ENCODE measurements at regions not wholly inside any gene's neighbourhood (a gene's known extent, or its start where the extent isn't known, plus 50 kb on each side); places are given as distances from the start of the nearest gene placed in this dataset.

DNA sequence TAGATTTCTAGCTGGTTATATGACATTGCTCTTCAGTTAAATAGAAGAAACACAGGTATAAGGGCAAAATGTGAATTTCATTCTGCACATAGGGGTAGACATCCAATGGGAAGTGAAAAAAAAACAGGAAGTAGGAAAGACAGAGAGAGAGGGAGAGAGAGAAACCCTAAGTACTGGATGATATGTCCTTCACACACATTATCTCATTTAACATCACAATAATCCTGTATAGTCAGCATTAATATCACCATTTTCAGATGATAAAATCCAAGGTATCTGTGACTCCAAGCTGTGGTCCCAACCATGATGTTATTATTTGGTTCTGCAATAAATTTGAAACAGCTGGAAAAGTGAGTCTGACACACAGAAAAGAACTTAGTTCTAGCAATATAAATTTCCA, 759.9 kb downstream of the SATB2 start:
- TF ChIP-seq, protein P1, sequence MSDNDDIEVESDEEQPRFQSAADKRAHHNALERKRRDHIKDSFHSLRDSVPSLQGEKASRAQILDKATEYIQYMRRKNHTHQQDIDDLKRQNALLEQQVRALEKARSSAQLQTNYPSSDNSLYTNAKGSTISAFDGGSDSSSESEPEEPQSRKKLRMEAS (IDR thresholded peaks at IDR 0.05), result no peak
- TF ChIP-seq TAF1 (IDR thresholded peaks at IDR 0.05; ENCODE audit: low read depth) (no peak), NFIC (IDR thresholded peaks at IDR 0.05) (no peak), RAD21 (IDR thresholded peaks at IDR 0.05; ENCODE audit: low read depth) (no peak), TEAD4 (IDR thresholded peaks at IDR 0.05) (no peak), CREB1 (IDR thresholded peaks at IDR 0.05; ENCODE audit: low read depth) (no peak), FOXM1 (IDR thresholded peaks at IDR 0.05; ENCODE audit: borderline replicate concordance, low read depth) (no peak), EGR1 (IDR thresholded peaks at IDR 0.05) (no peak), CEBPB (IDR thresholded peaks at IDR 0.05) (no peak), EP300 (IDR thresholded peaks at IDR 0.05; ENCODE audit: borderline replicate concordance) (no peak)
- TF ChIP-seq, protein P2, sequence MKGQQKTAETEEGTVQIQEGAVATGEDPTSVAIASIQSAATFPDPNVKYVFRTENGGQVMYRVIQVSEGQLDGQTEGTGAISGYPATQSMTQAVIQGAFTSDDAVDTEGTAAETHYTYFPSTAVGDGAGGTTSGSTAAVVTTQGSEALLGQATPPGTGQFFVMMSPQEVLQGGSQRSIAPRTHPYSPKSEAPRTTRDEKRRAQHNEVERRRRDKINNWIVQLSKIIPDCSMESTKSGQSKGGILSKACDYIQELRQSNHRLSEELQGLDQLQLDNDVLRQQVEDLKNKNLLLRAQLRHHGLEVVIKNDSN (IDR thresholded peaks at IDR 0.05), result no peak
- TF ChIP-seq, protein P3, sequence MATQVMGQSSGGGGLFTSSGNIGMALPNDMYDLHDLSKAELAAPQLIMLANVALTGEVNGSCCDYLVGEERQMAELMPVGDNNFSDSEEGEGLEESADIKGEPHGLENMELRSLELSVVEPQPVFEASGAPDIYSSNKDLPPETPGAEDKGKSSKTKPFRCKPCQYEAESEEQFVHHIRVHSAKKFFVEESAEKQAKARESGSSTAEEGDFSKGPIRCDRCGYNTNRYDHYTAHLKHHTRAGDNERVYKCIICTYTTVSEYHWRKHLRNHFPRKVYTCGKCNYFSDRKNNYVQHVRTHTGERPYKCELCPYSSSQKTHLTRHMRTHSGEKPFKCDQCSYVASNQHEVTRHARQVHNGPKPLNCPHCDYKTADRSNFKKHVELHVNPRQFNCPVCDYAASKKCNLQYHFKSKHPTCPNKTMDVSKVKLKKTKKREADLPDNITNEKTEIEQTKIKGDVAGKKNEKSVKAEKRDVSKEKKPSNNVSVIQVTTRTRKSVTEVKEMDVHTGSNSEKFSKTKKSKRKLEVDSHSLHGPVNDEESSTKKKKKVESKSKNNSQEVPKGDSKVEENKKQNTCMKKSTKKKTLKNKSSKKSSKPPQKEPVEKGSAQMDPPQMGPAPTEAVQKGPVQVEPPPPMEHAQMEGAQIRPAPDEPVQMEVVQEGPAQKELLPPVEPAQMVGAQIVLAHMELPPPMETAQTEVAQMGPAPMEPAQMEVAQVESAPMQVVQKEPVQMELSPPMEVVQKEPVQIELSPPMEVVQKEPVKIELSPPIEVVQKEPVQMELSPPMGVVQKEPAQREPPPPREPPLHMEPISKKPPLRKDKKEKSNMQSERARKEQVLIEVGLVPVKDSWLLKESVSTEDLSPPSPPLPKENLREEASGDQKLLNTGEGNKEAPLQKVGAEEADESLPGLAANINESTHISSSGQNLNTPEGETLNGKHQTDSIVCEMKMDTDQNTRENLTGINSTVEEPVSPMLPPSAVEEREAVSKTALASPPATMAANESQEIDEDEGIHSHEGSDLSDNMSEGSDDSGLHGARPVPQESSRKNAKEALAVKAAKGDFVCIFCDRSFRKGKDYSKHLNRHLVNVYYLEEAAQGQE (IDR thresholded peaks at IDR 0.05; ENCODE audit: low read depth), result no peak

DNA sequence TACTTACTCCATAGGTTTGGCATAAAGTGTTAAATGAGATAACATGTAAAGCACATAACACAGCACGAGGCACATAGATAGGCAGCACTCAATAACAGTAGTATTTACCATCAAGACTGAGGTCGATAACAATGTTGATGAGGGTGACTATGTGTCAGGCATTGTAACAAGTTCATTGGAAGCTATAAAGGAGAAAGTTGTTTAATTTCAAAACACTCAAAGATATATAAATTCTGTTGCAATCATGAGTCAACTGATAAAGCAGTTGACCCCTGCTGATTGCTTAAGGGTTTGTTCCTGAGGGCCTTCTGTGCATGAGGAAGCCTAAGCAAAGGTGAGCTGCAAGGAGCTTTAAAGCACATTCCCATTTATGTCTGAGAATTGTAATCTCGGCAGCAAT, 760.5 kb downstream of the SATB2 start:
- no peak for TF ChIP-seq FOXM1 (IDR thresholded peaks at IDR 0.05; ENCODE audit: borderline replicate concordance, low read depth)
- TF ChIP-seq, protein P3 (IDR thresholded peaks at IDR 0.05; ENCODE audit: low read depth), result no peak
- no peak for TF ChIP-seq YY1 (IDR thresholded peaks at IDR 0.05; ENCODE audit: low read depth)
- TF ChIP-seq, protein P1 (IDR thresholded peaks at IDR 0.05), result no peak
- TF ChIP-seq EP300 (IDR thresholded peaks at IDR 0.05; ENCODE audit: borderline replicate concordance), result no peak
- TF ChIP-seq CREB1 (IDR thresholded peaks at IDR 0.05; ENCODE audit: low read depth), result no peak
- no peak for TF ChIP-seq TEAD4 (IDR thresholded peaks at IDR 0.05)
- no peak for TF ChIP-seq TAF1 (IDR thresholded peaks at IDR 0.05; ENCODE audit: low read depth)
- TF ChIP-seq CEBPB (IDR thresholded peaks at IDR 0.05), result no peak
- no peak for TF ChIP-seq RAD21 (IDR thresholded peaks at IDR 0.05; ENCODE audit: low read depth)
- no peak for TF ChIP-seq EGR1 (IDR thresholded peaks at IDR 0.05)

DNA sequence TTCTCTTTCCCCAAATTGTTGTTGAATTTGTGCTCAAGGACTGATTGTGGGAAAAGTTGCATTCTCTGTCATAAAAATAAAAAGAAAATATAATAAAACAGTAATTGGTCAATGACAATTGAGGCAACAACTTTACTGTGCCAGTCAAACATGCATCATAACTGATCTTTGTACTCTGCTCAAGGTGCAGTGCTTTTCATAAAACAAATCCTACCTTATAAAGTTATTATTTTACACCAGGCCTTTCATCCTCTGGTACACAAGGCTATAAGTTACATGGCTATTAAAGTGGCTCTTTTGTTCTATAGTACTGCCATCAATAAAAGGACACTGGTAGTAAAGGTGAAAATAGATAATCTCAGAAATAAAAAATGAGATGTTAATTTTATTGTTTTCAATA, 761.9 kb downstream of the SATB2 start:
- TF ChIP-seq CEBPB (IDR thresholded peaks at IDR 0.05) (no peak), TAF1 (IDR thresholded peaks at IDR 0.05; ENCODE audit: low read depth) (no peak), EP300 (IDR thresholded peaks at IDR 0.05; ENCODE audit: borderline replicate concordance) (no peak), ZBTB7A (IDR thresholded peaks at IDR 0.05; ENCODE audit: low read depth) (no peak), TCF12 (IDR thresholded peaks at IDR 0.05; ENCODE audit: low read depth) (no peak), NFIC (IDR thresholded peaks at IDR 0.05) (no peak), RAD21 (IDR thresholded peaks at IDR 0.05; ENCODE audit: low read depth) (no peak), FOXM1 (IDR thresholded peaks at IDR 0.05; ENCODE audit: borderline replicate concordance, low read depth) (no peak), CREB1 (IDR thresholded peaks at IDR 0.05; ENCODE audit: low read depth) (no peak), EGR1 (IDR thresholded peaks at IDR 0.05) (no peak), YY1 (IDR thresholded peaks at IDR 0.05; ENCODE audit: low read depth) (no peak), TEAD4 (IDR thresholded peaks at IDR 0.05) (no peak)
- TF ChIP-seq, protein P3 (IDR thresholded peaks at IDR 0.05; ENCODE audit: low read depth), result no peak
- TF ChIP-seq, protein P1 (IDR thresholded peaks at IDR 0.05), result no peak
- TF ChIP-seq, protein P2 (IDR thresholded peaks at IDR 0.05), result no peak

DNA sequence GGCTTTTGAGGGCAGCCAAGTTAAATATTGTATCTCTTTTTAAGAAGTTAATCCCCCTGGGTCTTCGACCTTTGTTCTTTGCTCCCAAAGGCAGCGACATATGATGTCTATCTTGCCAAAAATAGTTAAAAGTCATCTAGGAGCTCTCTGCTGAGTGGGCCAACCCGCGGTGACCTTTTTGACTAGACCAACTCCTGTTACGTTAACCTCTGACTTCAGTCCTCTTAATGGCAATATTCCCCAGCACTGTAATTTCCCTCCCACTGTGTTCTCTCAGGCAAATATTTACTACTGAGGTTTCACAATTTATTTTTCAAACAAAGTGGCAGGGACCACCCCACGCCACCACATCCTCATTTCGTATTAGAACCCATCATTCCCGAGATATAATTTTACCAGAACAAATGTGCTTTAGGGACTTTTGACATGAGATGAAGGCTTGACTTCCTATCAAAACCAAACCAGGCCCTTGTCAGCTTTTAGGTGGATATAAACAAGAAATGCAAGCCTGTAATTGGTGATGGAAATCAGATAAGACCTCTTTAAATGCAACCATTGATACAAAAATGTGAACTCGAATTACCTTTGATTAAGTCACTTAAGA, 764.7 kb downstream of the SATB2 start:
- TF ChIP-seq RAD21 (IDR thresholded peaks at IDR 0.05; ENCODE audit: low read depth), result no peak
- TF ChIP-seq EGR1 (IDR thresholded peaks at IDR 0.05), result no peak
- no peak for TF ChIP-seq NFIC (IDR thresholded peaks at IDR 0.05)
- no peak for TF ChIP-seq TCF12 (IDR thresholded peaks at IDR 0.05; ENCODE audit: low read depth)
- no peak for TF ChIP-seq TAF1 (IDR thresholded peaks at IDR 0.05; ENCODE audit: low read depth)

Measured in Ishikawa (cell line).